VCaP (cell line): ENCODE measurements at regions not wholly inside any gene's neighbourhood (a gene's known extent, or its start where the extent isn't known, plus 50 kb on each side); places are given as distances from the start of the nearest gene placed in this dataset.

Experiments used
- H3K27ac ChIP-seq: fragments of 450-650 bp; 2 replicates; pipeline ENCODE4 v1.5.1; 2017
- CTCF ChIP-seq: fragments of 450-650 bp; conservative IDR thresholded peaks from 2 replicates; pipeline ENCODE4 v1.5.1; 2017; ENCODE audit warnings: mild to moderate bottlenecking, moderate library complexity

- TF ChIP-seq CTCF = no peak
- H3K27ac ChIP-seq = no peak overlapping the region
These were observed 67.6 kb downstream of the NMUR2 start for GRCh38 chr5:152337484-152337883.

- TF ChIP-seq CTCF = no peak
- no peak overlapping the region for H3K27ac ChIP-seq
These were observed 69.6 kb downstream of the NMUR2 start for GRCh38 chr5:152335461-152335860.

GRCh38 chr5:152332716-152333460 is 72.2 kb downstream of the NMUR2 start:
- no peak for TF ChIP-seq CTCF

GRCh38 chr5:152331718-152332117 is 73.4 kb downstream of the NMUR2 start:
- H3K27ac ChIP-seq = no peak overlapping the region
- TF ChIP-seq CTCF = no peak

More at GRCh38 chr5:152332716-152333460, 72.2 kb downstream of the NMUR2 start:
- peak overlapping the region; percentile 26; the same call in 1 of the 2 replicates for H3K27ac ChIP-seq

GRCh38 chr5:152331006-152331405 is 74.1 kb downstream of the NMUR2 start:
- no peak for TF ChIP-seq CTCF
- no peak overlapping the region for H3K27ac ChIP-seq

- no peak for TF ChIP-seq CTCF
- H3K27ac ChIP-seq = no peak overlapping the region
These were observed 75.3 kb downstream of the NMUR2 start for GRCh38 chr5:152329761-152330283.

- TF ChIP-seq CTCF = no peak
- no peak overlapping the region for H3K27ac ChIP-seq
These were observed 75.9 kb downstream of the NMUR2 start for GRCh38 chr5:152329207-152329606.
